Activated gamma-delta T cell (primary cell): ENCODE measurements at regions not wholly inside any gene's neighbourhood (a gene's known extent, or its start where the extent isn't known, plus 50 kb on each side); places are given as distances from the start of the nearest gene placed in this dataset.

Experiments
- DNase-seq: peaks from one replicate; lab custom pipeline; 2025; lab: John Stamatoyannopoulos, UW

DNA sequence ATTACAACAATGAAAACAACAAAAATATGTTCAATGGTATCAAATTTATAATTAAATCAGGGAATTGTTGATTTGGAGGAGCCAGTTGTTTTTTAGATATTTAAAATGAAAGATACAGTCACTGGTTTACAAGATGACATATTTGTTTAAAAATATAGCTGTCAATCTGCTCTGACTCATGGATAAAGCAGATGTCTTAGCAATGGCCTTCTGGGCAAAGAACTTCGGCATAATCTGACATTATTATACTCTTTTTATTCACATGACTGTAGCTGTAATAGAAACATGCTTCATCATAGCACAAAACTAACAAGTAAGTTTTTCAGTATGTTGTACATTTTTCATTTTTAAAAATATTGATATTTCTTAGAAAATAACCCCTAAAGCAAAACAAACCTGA lies 267.4 kb downstream of the CENPW start:
- DNase-seq: no peak

DNA sequence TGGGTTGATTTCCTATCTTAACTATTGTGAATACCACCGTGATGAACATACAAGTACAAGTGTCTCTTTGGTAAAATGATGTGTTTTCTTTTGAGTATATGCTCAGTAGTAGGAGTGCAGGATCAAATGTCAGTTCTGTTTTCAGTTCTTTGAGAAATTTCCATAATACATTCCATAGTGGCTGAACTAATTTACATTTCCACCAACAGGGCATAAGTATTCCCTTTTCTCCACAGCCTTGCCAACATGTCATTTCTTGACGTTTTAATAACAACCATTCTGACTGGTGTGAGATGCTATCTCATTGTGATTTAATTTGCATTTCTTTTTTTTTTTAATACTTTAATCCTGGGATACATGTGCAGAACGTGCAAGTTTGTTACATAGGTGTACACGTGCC lies 268.8 kb downstream of the CENPW start:
- no peak for DNase-seq

DNA sequence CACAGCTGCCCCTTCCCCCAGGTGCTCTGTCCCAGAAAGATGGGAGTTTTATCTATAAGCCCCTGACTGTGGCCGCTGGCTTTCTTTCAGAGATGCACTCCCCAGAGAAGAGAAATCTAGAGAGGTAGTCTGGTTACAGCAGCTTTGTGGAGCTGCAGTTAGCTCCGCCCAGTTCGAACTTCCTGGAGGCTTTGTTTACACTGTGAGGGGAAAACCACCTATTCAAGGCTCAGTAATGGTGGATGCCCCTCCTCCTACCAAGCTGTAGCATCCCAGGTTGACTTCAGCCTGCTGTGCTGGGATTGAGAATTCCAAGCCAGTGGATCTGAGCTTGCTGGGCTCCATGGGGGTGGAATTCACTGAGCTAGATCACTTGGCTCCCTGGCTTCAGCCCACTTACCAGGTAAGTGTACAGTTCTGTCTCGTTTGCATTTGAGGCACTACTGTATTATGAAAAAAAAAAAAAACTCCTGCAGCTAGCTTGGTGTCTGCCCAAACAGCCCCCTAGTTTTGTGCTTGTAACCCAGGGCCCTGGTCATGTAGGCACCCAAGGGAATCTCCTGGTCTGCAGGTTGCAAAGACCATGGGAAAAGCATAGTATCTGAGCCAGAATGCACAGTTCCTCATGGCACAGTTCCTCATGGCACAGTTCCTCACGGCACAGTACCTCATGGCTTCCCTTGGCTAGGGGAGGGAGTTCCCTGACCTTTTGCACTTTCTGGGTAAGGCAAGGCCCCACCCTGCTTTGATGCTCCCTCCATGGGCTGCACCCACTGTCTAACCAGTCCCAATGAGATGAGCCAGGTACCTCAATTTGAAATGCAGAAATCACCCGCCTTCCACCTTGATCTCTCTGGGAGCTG lies 275.0 kb downstream of the CENPW start:
- DNase-seq: no peak

- no peak for DNase-seq
These were observed 277.0 kb downstream of the CENPW start for GRCh38 chr6:126616866-126617265.

GRCh38 chr6:126618639-126619343 lies 278.9 kb downstream of the CENPW start:
- DNase-seq: no peak

GRCh38 chr6:126620719-126621118 lies 280.8 kb downstream of the CENPW start:
- DNase-seq: no peak

DNA sequence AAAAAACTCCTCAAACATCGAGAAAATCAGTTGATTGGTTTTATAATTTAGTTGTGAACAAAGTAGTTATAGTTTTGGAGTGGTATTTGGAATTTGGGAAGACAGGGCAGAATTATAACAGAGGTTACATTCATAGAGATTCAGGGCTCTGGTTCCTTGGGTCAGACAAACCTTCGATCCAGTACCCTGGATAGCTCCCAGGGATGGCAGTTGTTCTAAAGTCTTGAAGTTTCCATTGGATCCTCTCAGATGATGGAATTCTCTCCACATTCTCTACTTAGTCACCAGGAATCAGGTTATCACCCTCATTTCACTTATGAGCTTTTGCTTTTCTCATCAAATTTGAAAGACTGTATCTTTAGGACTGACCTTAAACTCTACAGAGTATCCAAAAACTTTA lies 285.1 kb downstream of the CENPW start:
- no peak for DNase-seq

- no peak for DNase-seq
These were observed 288.2 kb downstream of the CENPW start for GRCh38 chr6:126628125-126628524.

GRCh38 chr6:126631363-126631762 lies 291.4 kb downstream of the CENPW start:
- no peak for DNase-seq

GRCh38 chr6:126632271-126632670 lies 292.4 kb downstream of the CENPW start:
- no peak for DNase-seq

DNA sequence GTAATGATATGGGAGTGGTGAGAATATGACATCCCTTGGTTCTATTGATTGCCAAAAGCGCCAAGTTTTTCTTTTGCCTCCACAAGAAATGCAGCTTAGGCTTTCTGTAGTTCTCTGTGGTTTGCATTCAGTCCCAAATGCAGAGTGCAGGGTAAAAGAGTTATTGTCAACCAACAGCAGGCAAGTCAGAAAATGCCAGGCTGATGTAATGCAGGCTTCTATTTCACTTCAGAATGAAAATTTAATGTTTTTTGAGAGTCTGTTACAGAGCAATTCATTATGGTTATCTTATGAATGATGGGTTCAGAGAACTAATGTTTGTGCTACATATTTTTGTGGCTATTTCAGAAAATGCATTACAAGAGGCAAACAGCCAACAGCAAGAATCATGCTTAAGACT lies 293.5 kb downstream of the CENPW start:
- no peak for DNase-seq

GRCh38 chr6:126640356-126640755 lies 300.4 kb downstream of the CENPW start:
- no peak for DNase-seq

DNA sequence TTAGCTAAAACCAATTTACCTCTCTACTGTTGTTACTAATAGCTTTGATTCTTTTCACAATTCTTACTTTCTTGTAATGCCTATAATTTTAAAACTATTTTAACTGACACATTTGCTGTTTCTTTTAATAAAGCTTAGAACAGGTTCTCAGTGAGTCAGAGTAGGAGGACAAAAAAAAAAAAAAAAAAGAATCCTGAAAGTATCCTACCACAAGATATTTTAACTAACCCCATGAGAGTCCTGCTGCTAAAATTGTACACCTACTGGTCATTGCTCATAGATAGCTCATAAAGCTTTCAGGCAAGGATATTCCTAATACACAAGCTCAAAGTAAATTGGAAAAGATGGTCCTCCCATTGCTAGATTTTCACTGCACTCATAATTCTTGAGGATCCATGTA lies 301.0 kb downstream of the CENPW start:
- DNase-seq: no peak

DNA sequence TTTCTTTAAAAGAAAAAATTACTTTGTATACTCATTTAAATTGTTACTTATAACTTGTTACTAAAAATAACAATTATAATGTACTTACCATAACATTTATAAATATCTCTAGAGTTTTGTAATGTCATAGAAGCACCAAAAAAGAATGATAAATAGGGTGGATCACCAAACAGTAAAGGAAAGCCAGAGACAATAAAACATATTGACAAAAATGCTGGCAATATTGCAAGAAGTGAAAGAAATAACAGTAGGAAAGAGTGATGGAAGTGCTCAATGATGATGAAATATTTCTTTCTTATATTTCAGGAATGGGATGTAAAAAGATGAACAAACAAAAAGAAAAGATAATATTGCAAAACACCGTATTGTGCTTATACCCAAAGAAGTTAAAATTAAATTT lies 301.7 kb downstream of the CENPW start:
- DNase-seq: no peak

GRCh38 chr6:126643352-126643751 lies 303.4 kb downstream of the CENPW start:
- peak; percentile 9 for DNase-seq

DNA sequence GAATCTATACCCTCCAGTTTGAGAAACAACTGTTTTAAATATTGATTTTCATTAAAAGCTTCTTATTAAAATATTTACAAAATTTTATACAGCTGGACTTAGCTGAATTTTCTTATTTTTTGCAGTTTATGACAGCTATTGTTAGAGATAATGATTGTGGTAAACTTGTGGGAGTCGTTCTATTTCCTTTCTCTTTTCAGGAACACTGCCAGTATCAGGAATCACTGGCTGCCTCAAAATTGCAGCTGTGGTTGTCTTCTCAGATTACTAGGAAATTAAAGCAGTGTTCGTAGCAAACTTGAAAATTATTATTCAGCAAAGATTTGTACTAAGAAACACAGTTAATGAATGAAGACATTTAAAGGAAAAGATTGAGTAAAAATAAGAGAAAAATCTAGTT lies 311.0 kb downstream of the CENPW start:
- DNase-seq: no peak

- no peak for DNase-seq
These were observed 317.8 kb downstream of the CENPW start for GRCh38 chr6:126657561-126658175.

- no peak for DNase-seq
These were observed 320.5 kb downstream of the CENPW start for GRCh38 chr6:126660376-126660775.

DNA sequence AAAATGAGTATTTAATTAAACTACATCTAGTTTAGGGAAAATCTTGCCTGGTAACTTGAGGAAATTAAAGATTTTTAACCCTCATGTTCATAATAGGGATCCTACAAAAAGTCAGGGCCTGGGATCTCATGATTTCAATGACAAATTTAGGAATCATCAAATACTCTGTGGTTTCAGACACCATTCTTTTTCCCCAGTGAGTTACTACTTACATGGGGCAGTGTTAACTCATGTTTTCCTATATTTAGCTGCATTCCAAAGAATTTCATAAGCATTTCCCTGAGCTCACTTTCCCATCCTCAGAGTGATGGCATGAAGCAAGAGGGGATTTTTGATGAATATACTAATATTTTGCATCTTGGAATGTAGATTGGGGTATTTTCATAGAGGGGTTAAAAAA lies 321.7 kb downstream of the CENPW start:
- no peak for DNase-seq

GRCh38 chr6:126662966-126663365 lies 323.1 kb downstream of the CENPW start:
- no peak for DNase-seq

DNA sequence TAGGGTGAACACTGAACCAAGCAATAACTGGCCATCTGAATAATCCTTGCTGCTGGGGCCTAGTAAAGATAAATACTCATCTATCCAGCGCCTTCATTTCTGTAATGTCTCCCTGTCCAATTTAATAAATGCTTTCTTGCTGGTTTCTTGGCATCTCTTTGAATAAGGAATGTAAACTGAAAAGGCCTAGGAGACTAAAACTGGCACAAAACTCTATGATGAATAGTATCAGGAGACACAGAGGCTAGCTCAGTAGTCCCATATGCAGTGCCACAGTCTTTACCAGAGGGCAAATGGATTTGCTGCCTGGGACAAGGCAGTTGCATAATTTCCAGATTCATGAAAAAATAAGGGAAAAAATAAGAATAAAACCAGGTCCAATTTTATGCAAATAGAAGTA lies 324.4 kb downstream of the CENPW start:
- no peak for DNase-seq

DNA sequence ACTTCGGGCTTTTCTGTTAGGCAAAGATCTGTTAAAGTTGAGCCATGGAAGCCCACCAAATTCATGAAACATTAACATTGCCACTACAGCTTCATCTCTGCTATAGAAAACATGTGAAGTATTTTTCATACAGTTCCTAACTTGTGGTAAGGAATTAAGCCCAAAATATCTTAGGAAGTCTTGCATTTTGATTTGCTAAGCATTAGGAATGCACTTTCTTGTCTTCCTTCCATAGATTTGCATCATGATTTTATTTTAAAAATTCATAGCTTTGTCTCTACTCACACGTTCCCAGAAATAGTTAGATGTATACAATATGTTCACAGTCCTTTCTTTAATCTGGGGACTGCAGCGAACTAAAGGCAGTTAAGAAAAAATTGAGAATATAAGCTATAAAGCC lies 325.6 kb downstream of the CENPW start:
- no peak for DNase-seq

GRCh38 chr6:126667071-126667470 lies 327.2 kb downstream of the CENPW start:
- no peak for DNase-seq
